Endothelial cell of umbilical vein (primary cell): ENCODE measurements at regions not wholly inside any gene's neighbourhood (a gene's known extent, or its start where the extent isn't known, plus 50 kb on each side); places are given as distances from the start of the nearest gene placed in this dataset.

Source experiments
- BruUV-seq: library from RNA; stranded (reverse); fragments of 400-500 nt; replicated peaks from 2 replicates; lab custom pipeline; 2021; lab: Mats Ljungman, UMichigan
- CTCF ChIA-PET: fragments of 300-600, 350-600 bp; sonication (Branson Sonifier 250); formaldehyde crosslinking; loops from one replicate; lab custom pipeline; 2021; ENCODE audit warnings: antibody characterized with exemption, inconsistent platforms; lab: Charles Lee
- POLR2A ChIA-PET: fragments of 300-600, 350-600 bp; sonication (Branson Sonifier 250); formaldehyde crosslinking; loops from one replicate; lab custom pipeline; 2021; ENCODE audit warnings: antibody characterized with exemption, inconsistent platforms; lab: Charles Lee
- DNase-seq: peaks from one replicate; pipeline ENCODE4 v3.0.0-alpha.2; 2011; ENCODE audit warnings: low read depth, low spot score
- FAIRE-seq: peaks from 2 replicates; lab custom pipeline; 2011; peaks lifted over from hg19 to GRCh38; lab: Jason Lieb, UNC
- H2AFZ ChIP-seq: 2 replicates; pipeline ENCODE4 v1.6.0; 2012; ENCODE audit warnings: low read depth, low read length, control low read depth, inconsistent platforms
- H3K27ac ChIP-seq: 2 replicates; pipeline ENCODE4 v1.5.1; 2011; ENCODE audit warnings: low read depth, mild to moderate bottlenecking, control low read depth, low read length, moderate library complexity; ENCODE audit not compliant: insufficient read depth
- H3K27me3 ChIP-seq, 2 experiments: 2 replicates each; pipeline versions ENCODE4 v1.6.0 to v1.6.1; 2011; ENCODE audit warnings: low read length in 2 of 2, mixed read lengths in 1 of 2; ENCODE audit not compliant: control insufficient read depth in 2 of 2, insufficient read depth in 2 of 2
- H3K36me3 ChIP-seq, 2 experiments: 2 replicates in 1 of 2; 3 replicates in 1 of 2; pipeline ENCODE4 v1.5.1; 2011; ENCODE audit warnings: low read length in 2 of 2, mild to moderate bottlenecking in 1 of 2, moderate library complexity in 1 of 2; ENCODE audit not compliant: control insufficient read depth in 2 of 2, insufficient read depth in 2 of 2; ENCODE audit errors: extremely low read depth in 1 of 2
- H3K4me1 ChIP-seq: 3 replicates; pipeline ENCODE4 v1.5.1; 2011; ENCODE audit warnings: mild to moderate bottlenecking, low read length; ENCODE audit not compliant: control insufficient read depth, insufficient read depth; ENCODE audit errors: extremely low read depth
- H3K4me2 ChIP-seq: 2 replicates; pipeline ENCODE4 v1.6.1; 2011; ENCODE audit warnings: low read length, control low read depth, mixed read lengths; ENCODE audit not compliant: insufficient read depth
- H3K4me3 ChIP-seq, 3 experiments: fragments of 200-600 bp in 1 of 3; sonication (generic), shearing (Covaris generic) in 1 of 3; replicated peaks in 1 of 3; 2 replicates each; pipeline ENCODE4 v1.5.1; 2011 to 2016; ENCODE audit warnings: control low read depth in 3 of 3, low read length in 3 of 3, mild to moderate bottlenecking in 2 of 3, inconsistent platforms in 1 of 3, low read depth in 1 of 3, moderate library complexity in 1 of 3; ENCODE audit not compliant: insufficient read depth in 1 of 3
- H3K79me2 ChIP-seq: 2 replicates; pipeline ENCODE4 v1.6.0; 2012; ENCODE audit warnings: low read length, inconsistent platforms; ENCODE audit not compliant: control insufficient read depth, insufficient read depth
- H3K9ac ChIP-seq: replicated peaks from 2 replicates; pipeline ENCODE3; 2011; ENCODE audit warnings: low read length, control low read depth; ENCODE audit not compliant: insufficient read depth; ENCODE audit errors: extremely low read depth
- H3K9me1 ChIP-seq: replicated peaks from 3 replicates; pipeline ENCODE4 v1.6.0; 2011; ENCODE audit warnings: mild to moderate bottlenecking, low read length; ENCODE audit not compliant: control insufficient read depth, insufficient read depth; ENCODE audit errors: extremely low read depth
- H3K9me3 ChIP-seq: replicated peaks from 2 replicates; pipeline ENCODE4 v1.5.1; 2012; ENCODE audit warnings: low read length, inconsistent platforms; ENCODE audit not compliant: control insufficient read depth, insufficient read depth
- H4K20me1 ChIP-seq: replicated peaks from 2 replicates; pipeline ENCODE3; 2011; ENCODE audit warnings: mild to moderate bottlenecking, low read length; ENCODE audit not compliant: control insufficient read depth, insufficient read depth; ENCODE audit errors: extremely low read depth
- CTCF ChIP-seq, 2 donors: IDR thresholded peaks; 1 replicate in 1 of 2; 2 replicates in 1 of 2; pipeline ENCODE4 v1.5.1; 2011; ENCODE audit warnings: low read length in 2 of 2, mild to moderate bottlenecking in 2 of 2, moderate library complexity in 2 of 2, control low read depth in 1 of 2, inconsistent platforms in 1 of 2, low read depth in 1 of 2; ENCODE audit not compliant: insufficient read depth in 1 of 2; ENCODE audit errors: extremely low read depth in 1 of 2
- EZH2 ChIP-seq: IDR thresholded peaks from 2 replicates; pipeline ENCODE4 v1.6.1; 2012; ENCODE audit warnings: borderline replicate concordance, low read depth, mild to moderate bottlenecking, moderate library complexity, low read length, inconsistent platforms; ENCODE audit not compliant: severe bottlenecking
- FOS ChIP-seq: IDR thresholded peaks from 2 replicates; pipeline ENCODE4 v1.6.1; 2011; ENCODE audit warnings: mild to moderate bottlenecking, low read length, moderate library complexity, borderline replicate concordance; ENCODE audit not compliant: insufficient read depth
- GATA2 ChIP-seq: IDR thresholded peaks from 2 replicates; pipeline ENCODE4 v1.7.0; 2011; ENCODE audit warnings: low read depth, mild to moderate bottlenecking, moderate library complexity, mixed read lengths, low read length; ENCODE audit not compliant: insufficient read length, insufficient read depth
- JUN ChIP-seq: IDR thresholded peaks from 2 replicates; pipeline ENCODE4 v1.6.1; 2011; ENCODE audit warnings: borderline replicate concordance, low read depth; ENCODE audit not compliant: insufficient read length, insufficient read depth
- MYC ChIP-seq: IDR thresholded peaks from one replicate; pipeline ENCODE4 v1.6.1; 2011; ENCODE audit warnings: mild to moderate bottlenecking, low read depth, low read length
- POLR2A ChIP-seq: IDR thresholded peaks from 2 replicates; pipeline ENCODE4 v1.6.1; 2012; ENCODE audit warnings: low read depth, mild to moderate bottlenecking, control low read depth, low read length
- POLR2AphosphoS5 ChIP-seq: IDR thresholded peaks from 2 replicates; pipeline ENCODE4 v1.6.1; 2012; ENCODE audit warnings: low read depth, mild to moderate bottlenecking, control low read depth, low read length, moderate library complexity; ENCODE audit not compliant: insufficient read depth
- dilution Hi-C: fragments of 300-500 bp; cut with MboI; formaldehyde crosslinking; loops from one replicate; pipeline ENCODE4 v1.15.0; 2019; ENCODE audit warnings: low sequenced_read_pairs; ENCODE audit not compliant: extremely low pct_ligation_motif_present
- intact Hi-C: fragments of 100-400 bp; cut with micrococcal nuclease; formaldehyde crosslinking; loops from one replicate; pipeline ENCODE4 v1.10.0; 2022
- TF ChIP-seq, protein P1 (sequence below): IDR thresholded peaks from 2 replicates; pipeline ENCODE4 v1.6.1; 2011; ENCODE audit not compliant: insufficient read depth, insufficient read length

DNA sequence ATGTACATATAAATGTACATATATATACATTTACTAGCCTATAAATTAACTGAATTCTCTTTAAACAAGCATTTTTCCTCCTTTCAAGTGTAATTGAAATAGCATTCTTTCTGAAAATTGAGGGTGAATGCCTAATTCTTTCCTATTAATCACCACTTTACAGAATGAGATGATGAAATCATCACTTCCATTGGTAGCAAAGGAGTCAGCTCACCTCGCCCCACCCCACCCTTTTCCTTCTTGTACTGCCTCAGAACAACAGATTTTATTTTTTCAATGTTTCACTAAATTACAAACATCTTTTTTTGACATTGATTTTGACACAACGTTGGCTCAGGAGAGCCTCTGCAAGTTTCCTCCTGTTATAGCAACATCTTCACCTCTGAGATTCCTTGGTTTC lies 181.9 kb upstream of the CDH7 start:
- DNase-seq (no peak), FAIRE-seq (no peak)
- ChIA-PET POLR2A (no interaction called here), CTCF (no interaction called here)
- H3K79me2 ChIP-seq: no peaks in the 10 kb centered on the region
- dilution Hi-C loops (no loop called here), intact Hi-C loops (no loop called here)
- no peaks in the 10 kb centered on the region for H3K4me1 ChIP-seq
- H4K20me1 ChIP-seq: no peaks in the 10 kb centered on the region
- TF ChIP-seq, protein P1, sequence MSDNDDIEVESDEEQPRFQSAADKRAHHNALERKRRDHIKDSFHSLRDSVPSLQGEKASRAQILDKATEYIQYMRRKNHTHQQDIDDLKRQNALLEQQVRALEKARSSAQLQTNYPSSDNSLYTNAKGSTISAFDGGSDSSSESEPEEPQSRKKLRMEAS: no peak
- TF ChIP-seq CTCF (IDR thresholded peaks at IDR 0.05; ENCODE audit: extremely low read depth in 1 of 2, insufficient read depth in 1 of 2, low read depth in 1 of 2, low read length in 2 of 2) (no peak), POLR2A (no peak), POLR2AphosphoS5 (no peak), EZH2 (no peak), JUN (no peak), MYC (no peak), GATA2 (no peak), FOS (no peak)
- H3K9ac ChIP-seq: no peak overlapping the region
- no peak overlapping the region for H2AFZ ChIP-seq
- BruUV-seq: no TSS peak
- no peak overlapping the region for H3K4me2 ChIP-seq
- H3K9me3 ChIP-seq: no peaks in the 10 kb centered on the region
- H3K27me3 ChIP-seq: no peaks in the 10 kb centered on the region
- H3K9me1 ChIP-seq: no peaks in the 10 kb centered on the region
- no peaks in the 10 kb centered on the region for H3K36me3 ChIP-seq
- no peak overlapping the region for H3K27ac ChIP-seq
- H3K4me3 ChIP-seq: no peak overlapping the region
